GM19467 (cell line): ENCODE measurements at regions not wholly inside any gene's neighbourhood (a gene's known extent, or its start where the extent isn't known, plus 50 kb on each side); places are given as distances from the start of the nearest gene placed in this dataset.
"Not testable (repeated sequence)": the region's sequence is repeated elsewhere in the genome, so short reads cannot be mapped to it uniquely, and the experiment has no call there.

Experiments
- ATAC-seq: cut with Tn5 transposase; IDR thresholded peaks from one replicate; pipeline ENCODE4 v1.9.1; 2021; ENCODE audit warnings: mild to moderate bottlenecking, moderate library complexity; ENCODE audit not compliant: unreplicated experiment

DNA sequence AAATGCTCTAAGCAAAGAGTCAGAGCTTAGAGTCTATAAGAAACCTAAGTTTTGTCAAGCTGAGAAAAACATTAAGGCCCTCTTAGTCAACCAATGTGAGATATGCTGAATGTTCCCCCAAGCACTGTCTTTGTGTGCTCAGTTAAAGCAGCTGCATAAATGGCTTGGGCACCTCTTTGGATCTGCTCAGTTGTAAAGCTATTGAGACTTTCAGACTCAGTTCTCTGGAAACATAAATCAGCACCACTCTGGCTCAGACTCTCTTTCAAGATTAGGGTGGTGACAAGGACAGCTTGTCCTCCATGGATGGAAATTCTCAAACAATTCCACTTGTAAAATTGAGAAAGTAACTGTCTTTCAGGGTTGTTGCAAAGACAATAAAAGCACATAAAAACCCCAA is 807.9 kb downstream of the PRELID2 start:
- no peak for ATAC-seq

DNA sequence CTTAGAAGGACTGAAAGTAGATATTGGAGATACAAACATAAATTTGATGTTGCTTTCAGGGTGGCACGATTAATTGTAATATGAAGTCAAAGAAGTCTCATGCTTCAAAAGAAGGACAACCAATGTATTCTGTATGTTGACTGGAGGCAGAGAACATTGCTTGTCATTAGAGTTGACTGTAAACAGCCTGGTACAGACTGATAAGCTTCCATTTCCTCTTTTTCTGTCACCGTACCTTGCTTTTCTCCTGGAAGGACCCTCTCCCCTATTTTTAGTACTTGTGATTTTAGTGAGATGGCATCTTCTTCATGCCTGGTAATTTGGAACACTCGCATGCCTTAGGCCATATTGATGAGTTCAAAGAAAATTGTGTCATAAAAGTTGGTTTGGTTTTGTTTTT is 809.4 kb downstream of the PRELID2 start:
- no peak for ATAC-seq

DNA sequence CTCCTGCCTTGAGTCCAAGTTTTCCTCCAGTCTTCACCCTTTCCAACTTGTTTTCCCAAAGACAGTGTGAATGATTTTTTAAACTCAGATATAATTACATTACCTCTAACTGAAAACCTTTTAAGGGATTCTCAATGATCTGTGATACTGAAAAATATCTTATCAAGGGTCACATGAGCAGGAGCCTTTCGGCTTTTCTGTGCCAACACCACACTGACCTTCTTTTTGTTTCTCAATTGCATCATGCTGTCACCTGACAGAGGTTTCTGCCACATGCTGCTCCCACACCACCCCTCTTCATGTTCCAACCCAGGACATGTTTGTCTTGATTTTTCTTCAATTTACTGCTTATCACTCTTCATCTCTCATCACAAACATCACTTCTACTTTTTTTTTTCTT is 820.0 kb downstream of the PRELID2 start:
- no peak for ATAC-seq

DNA sequence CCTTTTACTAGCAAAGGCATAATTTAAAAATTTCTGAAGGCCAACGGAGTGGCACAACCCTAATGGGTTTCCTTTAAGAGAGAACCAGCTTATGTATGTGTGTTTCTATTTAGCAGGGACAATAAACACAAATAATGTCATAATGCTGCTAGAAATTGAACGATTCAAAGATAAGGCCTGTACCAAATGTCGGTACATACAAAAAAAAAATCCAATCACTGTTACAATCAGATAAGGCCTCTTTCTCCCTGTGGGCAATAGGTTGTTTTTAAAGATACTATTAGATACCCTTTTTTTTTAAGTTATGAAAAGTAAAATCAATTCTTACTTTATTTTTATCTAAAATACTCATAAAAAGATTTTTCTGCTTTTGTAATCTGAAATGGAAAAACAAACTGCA is 821.0 kb downstream of the PRELID2 start:
- no peak for ATAC-seq

DNA sequence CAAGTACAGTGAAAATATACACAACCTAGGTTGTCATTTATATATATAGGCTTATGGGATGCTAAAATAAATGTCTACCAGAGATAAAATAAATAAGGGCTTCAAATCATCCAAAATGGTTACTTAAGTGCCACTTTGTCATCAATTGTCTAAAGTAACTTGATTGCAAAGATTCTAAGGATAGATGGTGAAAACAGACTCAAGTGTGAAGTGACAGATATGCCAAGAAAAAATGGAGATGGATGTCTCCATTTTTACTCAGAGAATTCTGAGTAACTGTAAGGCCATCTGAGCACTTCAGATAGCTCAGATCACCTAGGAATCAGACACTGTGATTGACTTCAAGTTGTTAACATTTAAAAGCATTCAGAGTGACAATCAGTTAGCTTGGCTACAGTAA is 824.3 kb downstream of the PRELID2 start:
- ATAC-seq, result no peak

DNA sequence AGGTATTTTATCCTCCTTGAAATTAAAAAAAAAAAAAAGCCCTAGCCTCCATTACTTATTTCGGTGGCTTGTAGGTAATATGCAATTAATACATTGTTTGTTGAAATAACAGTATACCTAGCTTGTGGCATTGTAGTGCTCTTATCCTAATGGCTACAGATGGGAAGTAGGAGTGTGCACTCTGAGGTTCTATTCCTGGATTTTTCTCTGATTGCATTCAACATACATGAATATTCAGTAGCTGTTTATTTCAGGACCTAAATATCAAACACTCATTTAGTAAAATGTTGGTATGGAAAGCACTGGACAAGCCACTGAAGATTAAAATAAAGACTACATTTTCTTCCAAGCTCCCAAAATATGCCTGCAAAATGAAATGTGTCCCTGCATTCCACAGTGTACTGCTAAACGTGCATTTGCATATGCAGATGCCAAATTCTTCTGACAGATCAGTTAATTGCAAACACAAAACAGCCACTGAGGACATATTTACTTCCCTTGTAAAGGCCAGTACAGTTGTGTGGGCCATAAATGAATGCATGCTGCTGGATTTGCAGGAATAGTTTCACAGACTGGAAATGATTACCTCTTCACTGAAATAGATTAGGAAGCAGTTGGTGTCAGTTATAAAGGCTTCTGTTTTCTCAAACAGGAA is 826.1 kb downstream of the PRELID2 start:
- ATAC-seq, result no peak

DNA sequence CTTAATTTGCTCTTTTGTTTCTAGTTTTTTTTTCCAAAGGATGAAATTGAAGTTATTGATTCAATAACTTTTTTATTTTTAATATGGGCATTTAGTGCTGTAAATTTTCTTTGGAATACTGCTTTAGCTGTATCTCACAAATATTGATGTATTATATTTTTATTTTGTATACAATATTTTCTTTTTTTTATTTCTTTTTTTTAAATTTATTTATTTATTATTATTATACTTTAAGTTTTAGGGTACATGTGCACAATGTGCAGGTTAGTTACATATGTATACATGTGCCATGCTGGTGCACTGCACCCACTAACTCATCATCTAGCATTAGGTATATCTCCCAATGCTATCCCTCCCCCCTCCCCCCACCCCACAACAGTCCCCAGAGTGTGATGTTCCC is 823.7 kb downstream of the KCTD16 start:
- ATAC-seq, result not testable (repeated sequence)

DNA sequence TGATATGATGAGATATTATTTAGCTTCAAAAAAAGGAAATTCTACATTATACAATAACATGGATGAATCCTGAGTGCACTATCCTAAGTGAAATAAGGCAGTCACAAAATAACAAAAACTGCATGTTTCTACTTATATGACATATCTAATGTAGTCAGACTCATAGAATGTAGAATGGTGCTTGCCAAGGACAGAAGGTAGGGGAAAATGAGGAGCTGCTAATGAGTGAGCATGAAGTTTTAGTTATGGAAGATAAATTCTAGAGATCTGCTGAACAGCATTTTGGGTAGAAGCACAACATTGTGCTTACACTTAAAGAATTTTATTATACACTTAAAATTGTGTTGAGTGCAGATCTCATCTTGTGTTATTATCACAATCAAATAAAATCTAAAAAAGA is 812.4 kb downstream of the KCTD16 start:
- no peak for ATAC-seq

DNA sequence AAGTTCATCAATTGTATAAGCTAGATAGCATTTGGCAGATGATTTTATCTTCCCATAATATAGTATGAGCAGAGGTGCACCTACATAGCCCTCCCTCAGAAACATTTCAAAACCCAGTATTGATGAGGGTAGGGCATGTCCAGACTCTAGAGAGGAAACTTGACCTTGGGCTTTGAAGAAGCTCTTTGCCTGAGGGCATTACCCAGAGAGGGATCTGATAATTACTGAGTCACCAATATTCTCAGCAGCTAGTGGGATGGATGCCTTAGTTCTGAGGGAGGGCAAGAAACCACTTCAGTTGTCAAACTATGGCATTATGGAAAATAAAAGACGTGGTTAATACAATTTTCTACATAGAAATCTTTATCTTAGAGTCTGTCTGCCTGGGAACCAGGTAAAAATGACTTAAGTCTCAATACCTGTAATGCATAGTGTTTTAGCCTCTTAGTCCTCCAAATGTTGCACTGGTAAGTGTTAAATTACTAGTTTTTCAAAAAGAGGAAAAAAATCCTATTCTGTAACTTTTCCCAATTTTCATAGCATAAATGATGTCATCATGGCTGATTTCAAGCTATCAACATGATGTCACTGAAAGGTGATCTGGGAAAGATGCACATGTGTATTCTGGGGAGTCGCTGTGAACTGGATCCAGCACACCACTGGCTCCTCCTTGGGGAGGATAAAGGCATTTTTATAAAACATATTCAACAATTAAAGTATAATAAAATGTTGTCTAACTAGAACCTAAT is 809.0 kb downstream of the KCTD16 start:
- ATAC-seq, result no peak

DNA sequence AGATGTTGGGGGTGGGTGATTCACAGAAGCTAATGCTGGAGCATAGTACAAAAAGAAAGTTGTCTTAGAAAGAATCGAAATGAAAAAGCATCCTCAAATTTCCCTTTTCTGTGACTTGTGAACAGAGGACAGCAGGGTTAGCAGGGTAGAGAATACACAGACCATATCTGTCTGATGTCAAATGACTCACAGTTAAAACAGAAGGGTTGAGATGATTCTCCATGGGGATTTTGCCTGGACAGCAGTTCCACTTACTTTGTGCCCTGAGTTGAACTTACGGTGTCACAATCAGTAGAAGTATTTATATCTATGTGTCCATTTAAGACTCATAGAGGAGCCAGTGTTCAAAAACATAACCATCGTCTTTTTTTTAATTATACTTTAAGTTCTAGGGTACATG is 801.6 kb downstream of the KCTD16 start:
- no peak for ATAC-seq

DNA sequence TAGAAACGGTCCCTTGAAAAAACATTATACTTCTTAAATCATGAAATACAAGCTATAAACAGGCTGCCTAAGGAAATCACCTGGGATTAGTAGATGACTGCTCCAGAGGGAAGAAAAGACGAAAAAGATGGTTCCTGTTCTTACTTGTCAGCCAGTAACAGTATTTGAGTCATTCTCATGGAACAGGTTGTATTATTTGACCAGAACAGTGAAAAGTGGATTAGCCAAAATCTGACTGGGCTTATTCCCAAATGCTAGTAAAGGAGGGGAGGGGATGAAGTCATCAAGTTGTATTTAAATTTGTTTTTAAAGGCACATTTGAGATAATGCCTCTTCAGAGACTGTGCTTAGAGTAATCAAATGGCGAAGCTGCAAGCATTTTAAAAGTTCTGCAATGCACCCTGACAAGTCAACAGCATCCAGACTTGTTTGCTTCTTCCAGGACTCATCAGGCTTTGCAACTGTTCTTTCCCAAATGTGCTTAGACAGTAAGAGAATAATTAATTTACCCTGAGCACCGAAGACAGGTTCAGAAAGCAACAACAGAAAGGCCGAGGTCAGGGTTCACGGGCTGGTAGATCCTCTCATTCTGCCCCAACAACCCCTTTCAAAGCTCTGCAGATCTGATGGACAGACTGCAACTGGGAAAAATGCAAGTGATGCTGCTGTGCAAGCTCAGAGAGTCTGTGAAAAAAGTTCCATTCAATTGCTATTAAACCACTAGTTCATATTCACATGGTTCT is 800.6 kb downstream of the KCTD16 start:
- ATAC-seq, result no peak

DNA sequence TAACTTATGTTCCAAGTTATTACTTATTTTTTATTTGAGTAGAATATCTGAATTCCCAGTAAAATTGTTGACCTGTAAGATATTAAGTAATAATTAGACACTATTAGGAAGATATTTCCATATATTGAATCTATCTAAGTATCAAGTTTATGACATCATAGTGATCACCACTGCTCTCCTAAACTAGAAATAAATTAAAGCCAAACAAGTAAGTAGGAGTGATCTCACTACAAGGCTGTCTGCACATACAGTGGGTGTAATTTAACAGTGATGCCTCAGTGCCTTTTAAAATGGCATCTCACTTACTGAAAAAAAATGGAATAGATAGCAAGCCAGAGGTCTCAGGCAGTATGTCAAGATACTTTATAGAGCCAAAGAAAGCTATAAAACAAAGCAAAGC is 789.6 kb downstream of the KCTD16 start:
- no peak for ATAC-seq

DNA sequence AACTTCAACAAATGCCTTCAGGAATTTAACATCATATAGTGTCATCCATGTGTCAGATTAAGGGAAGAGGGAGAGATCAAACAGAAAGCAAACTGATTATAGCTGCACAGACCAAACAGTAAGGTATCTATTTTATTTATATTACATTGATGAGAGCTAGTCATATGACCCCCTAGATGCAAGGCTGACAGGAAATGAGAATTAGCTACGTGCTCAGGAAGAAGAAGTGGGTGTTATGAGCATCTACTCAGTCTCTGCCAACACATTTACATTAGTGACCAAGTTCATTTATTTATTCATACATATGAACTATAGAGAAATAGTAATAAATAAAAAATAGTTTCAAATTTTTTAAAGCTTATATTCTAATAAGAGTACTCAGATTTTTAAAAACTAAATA is 787.3 kb downstream of the KCTD16 start:
- no peak for ATAC-seq

DNA sequence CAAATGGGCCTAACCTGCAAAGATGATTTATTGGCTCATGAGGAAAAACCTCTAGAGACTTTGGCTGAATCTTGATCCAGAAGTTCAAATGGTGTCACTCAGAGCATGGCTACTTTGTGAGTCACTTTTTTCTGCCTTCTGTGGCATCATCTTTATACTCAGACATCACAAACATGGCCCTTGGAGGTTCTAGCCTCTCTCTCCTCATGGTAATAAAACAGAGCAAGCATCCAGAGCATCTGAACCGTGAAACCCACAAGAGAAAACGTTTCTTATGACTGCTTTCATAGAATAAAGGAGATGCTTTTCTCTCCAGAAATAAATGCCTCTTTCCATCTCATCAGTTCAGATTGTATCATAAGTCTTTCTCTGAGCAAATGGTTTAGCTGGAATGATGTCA is 780.3 kb downstream of the KCTD16 start:
- no peak for ATAC-seq

DNA sequence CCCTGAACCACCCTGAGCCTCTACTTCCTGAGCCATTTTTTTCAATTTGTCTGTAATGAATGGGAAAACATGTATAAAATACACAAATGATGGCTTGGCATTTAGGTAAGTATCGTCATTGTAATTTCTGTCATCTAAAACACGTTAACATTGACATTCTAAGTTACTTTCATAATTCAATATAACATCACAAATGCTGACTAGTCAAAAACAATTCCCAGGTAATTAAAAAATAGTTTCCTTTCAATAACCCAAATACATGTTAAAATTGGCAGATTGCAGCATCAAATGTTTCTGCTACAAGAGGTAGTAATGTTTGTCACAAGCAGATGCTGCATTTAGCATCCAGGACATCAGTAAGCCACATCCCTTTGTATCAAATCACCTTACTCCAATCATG is 776.4 kb downstream of the KCTD16 start:
- ATAC-seq, result no peak

DNA sequence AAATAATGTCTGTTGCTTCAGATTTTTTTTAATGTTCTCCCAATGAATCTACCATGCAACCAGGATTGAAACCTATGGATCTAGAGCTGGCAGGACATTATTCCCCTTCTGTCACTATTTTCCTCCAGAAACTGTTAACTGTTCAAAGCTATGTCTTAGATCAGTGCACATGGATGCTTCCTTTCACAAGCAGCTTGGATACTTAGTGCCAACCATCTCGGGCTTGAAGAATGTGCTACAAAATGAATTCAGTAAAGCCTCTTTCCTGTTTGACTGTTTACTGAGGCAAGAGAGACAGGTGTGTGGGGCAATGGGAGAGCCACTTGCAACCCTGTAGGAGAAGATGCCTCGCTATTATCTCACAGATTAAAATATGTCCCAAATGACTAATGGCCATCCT is 774.8 kb downstream of the KCTD16 start:
- ATAC-seq, result no peak

DNA sequence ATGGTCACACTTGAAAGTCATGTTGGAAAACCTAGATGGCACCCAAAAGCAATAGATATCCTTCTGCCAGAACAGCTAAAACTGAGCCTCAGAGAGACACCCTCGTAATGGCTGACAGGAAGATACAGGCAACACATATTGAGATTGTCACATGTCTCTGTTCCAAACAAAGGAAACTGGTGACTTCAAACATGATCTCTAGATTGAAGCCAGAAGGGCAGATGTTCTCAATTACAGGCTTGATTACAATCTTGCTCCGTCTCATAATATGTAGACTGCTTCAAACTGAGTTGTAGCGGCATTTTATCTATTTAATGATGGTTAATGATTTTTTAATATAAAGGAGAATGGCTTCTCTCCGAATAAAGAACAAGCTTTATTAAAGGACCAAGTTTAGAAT is 774.3 kb downstream of the KCTD16 start:
- no peak for ATAC-seq

DNA sequence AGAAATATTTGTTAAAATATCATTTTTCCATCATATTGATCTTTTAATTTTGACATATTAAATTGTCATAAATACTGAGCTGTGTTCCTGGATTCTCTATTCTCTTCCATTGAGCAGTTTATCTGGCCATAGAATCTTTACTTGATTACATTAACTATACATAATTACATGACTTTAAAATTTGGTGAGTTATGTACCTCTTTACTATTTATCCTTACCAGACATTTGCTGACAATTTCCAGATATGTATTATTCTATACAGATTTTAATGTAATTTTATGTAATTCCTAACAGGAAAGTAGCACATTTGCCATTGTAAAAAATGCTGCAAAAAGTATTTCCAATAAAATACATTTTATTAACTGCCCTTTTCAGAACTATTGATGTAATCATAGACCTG is 770.3 kb downstream of the KCTD16 start:
- no peak for ATAC-seq

DNA sequence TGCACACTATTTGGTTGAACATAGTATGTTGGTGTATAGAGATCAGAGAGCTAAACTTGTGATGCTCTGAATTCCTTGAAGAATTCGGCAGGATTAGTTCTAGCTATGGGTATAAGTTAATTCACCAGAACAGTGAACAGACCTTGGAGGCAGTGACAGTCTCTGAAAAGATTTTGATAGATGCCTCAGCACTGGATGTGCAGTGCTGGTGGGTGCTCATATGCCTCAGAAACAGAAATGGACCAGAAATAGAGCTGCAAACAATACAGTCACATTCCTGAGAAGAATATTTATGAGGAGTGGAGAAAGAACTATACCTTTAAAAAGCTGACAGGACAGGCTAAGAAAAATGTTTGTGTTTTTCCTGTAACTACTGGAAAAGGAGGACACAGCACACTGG is 747.7 kb downstream of the KCTD16 start:
- ATAC-seq, result no peak

DNA sequence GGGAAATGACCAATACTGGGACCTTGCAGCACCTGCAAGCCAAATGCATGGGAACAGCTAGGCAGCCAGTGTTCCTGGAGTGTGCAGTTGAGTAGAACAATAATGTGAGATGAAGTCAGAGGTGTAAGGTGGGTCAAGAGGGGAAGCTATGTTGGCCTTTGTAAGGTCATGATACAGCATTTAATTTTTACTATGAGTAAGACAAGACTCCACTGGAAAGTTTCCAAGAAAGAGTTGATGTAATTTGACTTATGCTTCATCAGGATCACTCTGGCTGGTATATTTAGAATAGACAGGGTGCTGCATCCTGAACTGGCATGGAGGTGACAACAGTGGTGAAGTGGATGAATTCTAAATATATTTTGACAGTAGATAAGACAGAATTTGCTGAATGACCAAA is 744.8 kb downstream of the KCTD16 start:
- no peak for ATAC-seq

DNA sequence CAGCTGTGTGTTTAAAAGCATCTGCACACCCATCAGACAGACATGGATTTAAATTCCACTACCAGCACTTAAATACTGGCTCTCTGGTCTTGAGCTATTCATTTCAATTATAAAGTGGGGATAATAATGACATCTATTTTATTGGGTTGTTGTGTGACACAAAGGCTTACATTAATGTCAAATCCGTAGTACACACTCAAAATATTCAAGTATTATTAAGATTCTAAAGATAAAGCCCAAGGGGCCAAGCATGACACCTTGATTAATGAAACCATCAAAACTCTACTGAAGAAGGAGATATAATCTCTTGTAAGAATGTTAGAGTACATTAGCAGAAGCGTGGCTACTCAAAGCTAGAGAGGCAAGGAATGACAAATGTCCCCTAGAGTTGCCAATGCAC is 743.0 kb downstream of the KCTD16 start:
- no peak for ATAC-seq

DNA sequence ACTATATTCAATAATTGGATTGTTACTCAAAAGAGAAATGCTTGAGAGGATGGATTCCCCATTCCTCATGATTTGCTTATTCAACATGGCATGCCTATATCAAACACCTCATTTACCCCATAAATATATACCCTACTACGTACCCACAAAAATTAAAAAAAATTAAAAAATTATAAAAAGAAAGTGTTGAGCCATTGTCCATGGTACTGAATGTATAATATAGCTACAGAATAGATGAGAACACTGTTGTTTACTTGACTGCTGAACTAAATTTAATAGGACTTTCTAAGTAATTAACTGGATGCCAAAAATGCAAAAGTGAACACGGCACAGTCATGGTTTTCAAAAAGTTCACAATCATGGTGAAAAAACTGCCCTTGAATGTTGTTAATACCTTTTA is 725.8 kb downstream of the KCTD16 start:
- no peak for ATAC-seq
